CD4-positive, alpha-beta T cell treated with Interleukin-12 subunit alpha and Interleukin-12 subunit beta, for 1 hour (primary cell): ENCODE measurements at regions not wholly inside any gene's neighbourhood (a gene's known extent, or its start where the extent isn't known, plus 50 kb on each side); places are given as distances from the start of the nearest gene placed in this dataset.

Experiments used
- DNase-seq: peaks from one replicate; pipeline ENCODE4 v3.0.0-alpha.2; 2020

DNA sequence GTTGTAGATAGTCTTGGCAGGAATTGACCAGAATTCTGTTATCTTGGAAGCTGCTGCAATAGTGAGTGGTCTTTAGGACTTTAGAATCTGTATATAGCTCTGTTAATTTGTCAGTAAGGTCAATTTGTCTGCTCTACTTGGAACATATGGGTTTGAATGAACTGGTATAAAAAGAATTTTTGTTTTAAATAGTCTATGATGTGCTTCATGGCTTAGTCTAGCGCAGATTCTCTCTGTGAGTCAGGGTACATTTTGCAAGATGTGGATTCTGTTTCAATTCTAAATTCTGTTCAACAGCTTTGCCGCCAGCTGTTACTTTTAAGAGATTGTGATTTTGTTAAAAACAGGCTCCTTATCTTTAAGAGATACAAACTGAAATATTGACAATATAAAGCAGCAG, 135.9 kb upstream of the AGBL1 start:
- DNase-seq, result no peak

- DNase-seq, result no peak
These were observed 132.7 kb upstream of the AGBL1 start for GRCh38 chr15:85947021-85947420.

GRCh38 chr15:85947936-85948335, 131.7 kb upstream of the AGBL1 start:
- DNase-seq, result no peak

DNA sequence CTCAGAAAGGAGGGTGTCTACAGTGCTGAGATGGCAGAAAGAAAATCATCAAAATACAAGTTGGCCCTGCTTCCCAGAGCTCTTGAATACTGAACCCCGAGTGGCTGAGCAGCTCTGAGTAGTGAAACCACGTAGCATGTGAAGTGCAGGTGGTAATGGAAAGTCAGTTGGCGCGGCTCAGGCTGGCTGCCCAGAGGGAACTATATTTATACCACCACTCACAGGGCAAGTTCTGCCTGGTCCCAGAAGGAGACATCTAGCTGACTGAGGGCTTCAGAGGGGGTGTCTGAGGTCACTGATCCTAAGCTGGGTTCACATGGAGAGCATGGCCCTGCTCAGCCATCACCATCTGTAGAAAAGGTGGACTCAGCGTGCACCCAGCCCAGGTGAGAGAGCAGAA, 129.6 kb upstream of the AGBL1 start:
- no peak for DNase-seq

DNA sequence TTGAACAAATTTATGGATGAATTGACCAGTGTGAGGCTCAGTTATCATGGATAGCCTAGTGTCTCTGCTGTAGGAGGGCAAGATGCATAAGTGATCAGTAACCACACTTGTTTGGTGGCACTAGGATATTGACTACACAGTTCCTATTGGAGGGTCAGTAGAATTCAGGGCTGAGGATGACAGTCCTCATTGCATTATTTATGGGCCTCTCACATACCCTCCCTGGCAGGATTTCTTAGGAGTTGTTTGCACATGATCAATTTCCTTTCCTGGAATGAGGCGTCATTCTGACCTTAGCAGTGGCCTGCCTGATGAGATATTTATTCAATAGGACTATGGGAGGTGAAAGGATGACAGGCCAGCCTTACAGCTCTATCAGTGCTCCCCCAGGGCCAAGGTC, 125.1 kb upstream of the AGBL1 start:
- no peak for DNase-seq

GRCh38 chr15:85955501-85956391, 123.9 kb upstream of the AGBL1 start:
- DNase-seq, result no peak

- no peak for DNase-seq
These were observed 123.0 kb upstream of the AGBL1 start for GRCh38 chr15:85956532-85957275.

- no peak for DNase-seq
These were observed 120.1 kb upstream of the AGBL1 start for GRCh38 chr15:85959611-85960010.

- no peak for DNase-seq
These were observed 119.3 kb upstream of the AGBL1 start for GRCh38 chr15:85960381-85960780.

DNA sequence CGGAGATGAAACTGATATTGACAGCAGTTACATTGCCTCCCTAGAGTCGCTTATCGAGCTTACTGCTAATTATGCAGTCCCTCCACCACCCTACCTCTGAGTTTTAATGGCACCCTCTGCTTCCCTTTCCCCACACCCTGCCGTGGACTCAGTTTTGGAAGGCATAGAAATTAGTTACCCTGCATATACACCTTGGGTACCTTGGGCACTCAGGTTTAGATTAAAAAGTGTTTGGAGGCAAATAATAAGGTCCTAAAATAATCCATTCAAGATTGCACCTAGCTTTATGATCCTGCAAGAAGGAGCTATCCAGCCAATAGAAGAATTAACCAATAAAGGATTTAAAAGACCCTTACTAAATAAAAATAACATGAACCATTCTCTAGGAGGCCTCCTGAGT, 117.8 kb upstream of the AGBL1 start:
- no peak for DNase-seq

DNA sequence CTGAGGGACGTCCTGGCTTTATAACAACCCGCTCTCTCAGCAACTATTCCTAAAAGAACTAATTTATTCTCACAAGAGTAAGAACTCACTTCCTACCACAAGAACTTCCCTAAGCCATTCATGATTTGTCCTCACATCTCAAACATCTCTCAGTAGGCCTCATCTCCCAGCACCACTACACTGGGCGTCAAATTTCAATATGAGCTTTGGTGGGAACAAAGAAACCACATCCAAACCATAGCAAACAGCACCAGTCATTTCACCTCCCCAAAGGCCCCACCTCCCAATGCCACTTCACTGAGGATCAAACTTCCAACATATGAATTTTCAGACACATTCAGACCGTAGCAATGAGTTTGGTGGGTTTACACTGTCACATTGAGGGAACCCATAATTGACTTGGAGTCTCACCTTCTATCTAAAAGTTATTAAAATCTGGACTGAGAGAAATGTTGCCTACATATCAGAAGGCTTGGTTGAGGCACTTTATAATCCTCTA, 116.4 kb upstream of the AGBL1 start:
- DNase-seq, result no peak

DNA sequence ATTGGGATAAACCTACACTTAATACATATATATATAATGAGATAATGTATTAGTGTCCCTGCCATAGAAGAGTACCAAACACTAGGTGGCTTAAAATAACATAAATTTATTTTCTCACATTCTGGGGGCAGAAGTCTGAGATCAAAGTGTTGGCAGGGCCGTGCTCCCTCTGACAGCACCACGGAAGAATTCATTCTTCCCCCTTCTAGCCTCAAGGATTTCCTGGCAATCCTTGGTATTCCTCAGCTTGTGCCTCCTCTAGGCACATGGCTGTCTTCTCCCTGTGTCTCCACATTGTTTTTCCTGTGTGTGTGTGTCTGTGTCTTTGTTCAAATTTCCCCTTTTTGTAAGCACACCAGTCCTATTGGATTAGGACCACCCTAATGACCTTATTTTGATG, 115.2 kb upstream of the AGBL1 start:
- no peak for DNase-seq

GRCh38 chr15:85967553-85967952, 112.1 kb upstream of the AGBL1 start:
- DNase-seq, result no peak

DNA sequence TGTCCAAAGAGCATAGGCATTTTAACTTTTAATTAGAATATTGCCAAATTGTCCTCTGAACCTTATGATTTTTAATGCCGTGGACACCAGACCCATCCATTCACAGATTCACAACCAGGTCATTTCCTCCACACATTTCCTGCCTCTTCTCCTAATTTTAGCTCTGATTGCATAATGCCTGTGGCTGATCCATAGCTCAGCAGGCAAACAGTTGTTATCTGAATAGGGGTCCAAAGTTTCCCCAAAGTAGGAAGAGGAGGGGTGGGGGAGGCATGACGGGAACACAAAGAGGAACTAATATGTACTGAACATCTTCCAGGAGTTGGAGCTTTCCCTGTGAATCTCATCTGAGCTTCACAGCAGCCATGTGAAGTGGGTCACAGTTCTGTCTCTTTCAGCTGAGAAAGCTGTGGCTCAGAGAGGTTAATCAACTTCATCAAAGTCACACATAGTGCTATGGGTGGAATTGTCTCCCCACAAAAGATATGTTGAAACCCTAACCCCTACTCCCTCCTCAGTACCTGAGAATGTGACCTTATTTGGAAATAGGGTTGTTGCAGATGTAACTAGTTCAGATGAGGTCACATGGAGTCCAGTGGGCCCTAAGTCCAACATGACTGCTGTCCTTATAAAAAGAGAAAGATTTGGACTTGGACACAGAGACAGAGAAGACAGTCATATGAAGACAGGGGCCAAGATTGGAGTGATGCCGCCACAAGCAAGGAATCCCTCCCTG, 106.7 kb upstream of the AGBL1 start:
- no peak for DNase-seq

GRCh38 chr15:85973584-85974347, 105.9 kb upstream of the AGBL1 start:
- DNase-seq, result no peak

DNA sequence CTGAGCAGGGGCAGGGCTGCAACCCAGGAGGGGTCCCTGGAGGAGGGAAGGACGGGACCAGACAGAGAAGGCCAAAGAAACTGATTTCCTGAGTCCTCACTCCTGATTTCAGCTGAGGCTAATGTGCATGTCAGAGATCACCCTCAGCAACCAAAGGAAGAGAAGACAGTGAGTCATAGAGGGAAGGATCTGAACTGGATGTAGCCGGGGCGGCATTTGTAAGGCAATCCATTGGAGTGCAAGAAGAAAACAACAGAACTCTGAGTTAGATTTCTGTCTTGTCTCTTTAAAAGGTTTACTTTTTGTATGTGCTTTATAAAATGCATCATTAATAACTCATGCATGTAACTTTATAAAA, 105.3 kb upstream of the AGBL1 start:
- no peak for DNase-seq

DNA sequence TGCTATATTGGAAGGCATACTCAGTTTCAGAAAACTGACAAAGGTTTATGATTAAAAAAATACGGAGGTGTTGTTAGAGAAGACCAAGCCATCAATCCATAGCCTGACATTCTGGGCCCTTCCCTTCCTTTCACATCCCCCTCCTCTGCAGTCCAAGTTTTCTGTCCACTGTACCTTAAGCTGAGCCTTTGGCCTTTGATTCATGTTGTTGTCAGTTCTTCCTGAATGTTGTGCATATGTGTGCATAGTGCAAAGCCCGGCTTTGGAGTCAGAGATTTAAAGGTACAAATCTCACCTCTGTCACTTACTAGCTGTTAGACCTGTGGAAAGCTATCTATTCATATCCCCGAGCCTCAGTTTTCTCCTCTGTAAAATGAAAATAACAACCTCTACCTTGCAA, 104.9 kb upstream of the AGBL1 start:
- no peak for DNase-seq

DNA sequence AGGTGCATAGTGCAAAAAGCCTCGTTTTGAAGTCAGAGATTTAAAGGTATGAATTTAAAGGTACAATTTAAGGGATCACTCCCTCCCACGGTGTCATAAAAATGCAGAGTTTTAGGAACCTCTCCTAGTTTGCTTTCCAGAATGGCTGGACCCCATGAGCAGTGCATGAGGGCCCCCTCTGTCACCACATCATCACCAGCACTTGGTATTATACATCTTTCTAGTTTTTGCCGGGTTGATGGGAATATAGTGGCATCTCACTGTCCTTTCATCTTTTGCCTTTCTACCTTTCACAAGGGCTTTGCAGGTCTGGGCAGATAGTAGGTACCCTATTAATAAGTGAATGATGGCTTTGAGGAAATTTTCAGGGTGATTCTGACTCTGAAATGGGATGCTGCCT, 103.6 kb upstream of the AGBL1 start:
- no peak for DNase-seq

- DNase-seq, result no peak
These were observed 102.7 kb upstream of the AGBL1 start for GRCh38 chr15:85976986-85977385.

GRCh38 chr15:85977586-85977985, 102.1 kb upstream of the AGBL1 start:
- no peak for DNase-seq

GRCh38 chr15:85979929-85980328, 99.7 kb upstream of the AGBL1 start:
- no peak for DNase-seq

GRCh38 chr15:85980946-85981345, 98.7 kb upstream of the AGBL1 start:
- no peak for DNase-seq

DNA sequence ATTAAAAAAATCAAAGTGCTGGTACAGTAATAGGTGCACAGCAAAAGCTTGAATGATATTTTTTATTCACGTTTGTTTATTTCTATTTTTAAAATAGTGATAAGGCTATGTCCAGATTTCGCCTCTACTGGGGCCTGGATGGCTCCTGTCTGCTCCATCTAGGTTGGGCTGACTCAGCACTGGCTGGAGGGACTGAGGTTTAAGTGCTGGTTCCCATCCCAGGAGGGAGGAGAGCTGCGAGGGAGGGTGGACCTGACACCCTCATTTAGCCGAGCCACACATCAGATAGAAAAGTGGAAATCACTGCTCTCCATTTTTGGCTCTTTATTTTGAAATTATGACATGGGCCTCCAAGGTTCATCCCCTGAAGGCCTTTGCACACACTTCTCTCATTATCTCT, 95.4 kb upstream of the AGBL1 start:
- no peak for DNase-seq
